Erythroblast (primary cell): ENCODE measurements at regions not wholly inside any gene's neighbourhood (a gene's known extent, or its start where the extent isn't known, plus 50 kb on each side); places are given as distances from the start of the nearest gene placed in this dataset.

ENCODE experiments used
- GATA1 ChIP-seq: IDR thresholded peaks from 2 replicates; pipeline ENCODE4 v1.6.1; 2011; ENCODE audit warnings: low read depth, mild to moderate bottlenecking, control low read depth, low read length, moderate library complexity
- POLR2A ChIP-seq: IDR thresholded peaks from 2 replicates; pipeline ENCODE4 v1.6.1; 2011; ENCODE audit warnings: mild to moderate bottlenecking, low read length

DNA sequence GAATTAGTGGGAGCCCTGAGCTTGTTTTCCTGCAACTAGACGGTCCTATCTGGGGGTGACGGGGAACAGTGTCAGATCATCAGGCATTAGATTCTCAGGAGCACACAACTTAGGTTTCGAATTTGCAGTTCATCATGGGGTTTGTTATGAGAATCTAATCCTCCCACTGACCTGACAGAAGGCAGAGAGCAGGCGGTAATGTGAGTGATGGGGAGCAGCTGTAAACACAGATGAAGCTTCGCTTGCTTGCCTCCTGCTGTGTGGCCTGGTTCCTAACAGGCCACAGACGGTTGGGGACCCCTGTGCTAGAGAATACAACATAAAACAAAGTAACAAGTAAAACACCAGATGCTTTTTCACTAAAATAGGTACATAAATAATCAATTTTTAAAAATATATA lies 86.2 kb upstream of the BLTP1 start:
- no peak for TF ChIP-seq POLR2A
- TF ChIP-seq GATA1: no peak
